Esophagus squamous epithelium (tissue), 4 donors: ENCODE measurements at regions not wholly inside any gene's neighbourhood (a gene's known extent, or its start where the extent isn't known, plus 50 kb on each side); places are given as distances from the start of the nearest gene placed in this dataset.

Experiments
- CTCF ChIP-seq, 6 experiments: fragments of 450-650 bp in 4 of 6; fragments of 200-600 bp in 2 of 6; sonication (generic) in 2 of 6; IDR thresholded peaks; one replicate each; pipeline ENCODE4 v1.5.1; 2016 to 2019; ENCODE audit warnings: antibody characterized with exemption in 6 of 6, mild to moderate bottlenecking in 4 of 6, moderate library complexity in 4 of 6
- POLR2A ChIP-seq, 4 donors: fragments of 450-650 bp; IDR thresholded peaks; one replicate each; pipeline ENCODE4 v1.6.1; 2017; ENCODE audit warnings: antibody characterized with exemption in 4 of 4, mild to moderate bottlenecking in 4 of 4, moderate library complexity in 3 of 4

- no peak for TF ChIP-seq CTCF (IDR thresholded peaks at IDR 0.05)
- TF ChIP-seq POLR2A (IDR thresholded peaks at IDR 0.05): no peak
Measured at GRCh38 chr13:109628251-109628699, 158.1 kb downstream of the IRS2 start.
